ENCODE measurements at regions not wholly inside any gene's neighbourhood (a gene's known extent, or its start where the extent isn't known, plus 50 kb on each side); places are given as distances from the start of the nearest gene placed in this dataset.

DNA sequence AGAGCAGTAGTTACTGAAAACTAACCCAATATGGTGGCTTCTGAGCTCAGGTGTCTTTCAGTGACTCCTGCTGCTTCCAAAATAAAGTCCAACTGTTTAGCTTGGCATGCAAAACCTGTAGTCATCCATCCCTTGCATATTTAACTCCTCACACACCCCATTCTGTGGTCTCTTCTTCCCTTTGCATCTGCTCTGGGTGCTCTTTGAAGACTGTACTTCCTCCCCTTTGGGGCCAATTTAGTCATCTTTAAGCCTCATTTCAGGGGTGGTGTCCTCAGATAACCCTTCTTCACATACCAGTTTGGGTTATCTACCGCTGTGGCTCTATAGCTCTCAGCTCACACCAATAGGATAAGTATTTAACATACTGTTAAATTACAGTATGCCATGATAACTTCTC is 209.9 kb upstream of the DMRT1 start:
- no peak for TF ChIP-seq CTCF (IDR thresholded peaks at IDR 0.05; ENCODE audit: low read depth, low read length)
- no peak for TF ChIP-seq EZH2phosphoT487 (IDR thresholded peaks at IDR 0.05; ENCODE audit: low read depth)

Data from OCI-LY3 (cell line).